HG02642 (cell line): ENCODE measurements at regions not wholly inside any gene's neighbourhood (a gene's known extent, or its start where the extent isn't known, plus 50 kb on each side); places are given as distances from the start of the nearest gene placed in this dataset.

Experiments used
- ATAC-seq: cut with Tn5 transposase; IDR thresholded peaks from one replicate; pipeline ENCODE4 v1.9.1; 2021; ENCODE audit warnings: mild to moderate bottlenecking; ENCODE audit not compliant: unreplicated experiment, poor library complexity

GRCh38 chr13:76552041-76552772 is 334.0 kb downstream of the KCTD12 start:
- no peak for ATAC-seq

DNA sequence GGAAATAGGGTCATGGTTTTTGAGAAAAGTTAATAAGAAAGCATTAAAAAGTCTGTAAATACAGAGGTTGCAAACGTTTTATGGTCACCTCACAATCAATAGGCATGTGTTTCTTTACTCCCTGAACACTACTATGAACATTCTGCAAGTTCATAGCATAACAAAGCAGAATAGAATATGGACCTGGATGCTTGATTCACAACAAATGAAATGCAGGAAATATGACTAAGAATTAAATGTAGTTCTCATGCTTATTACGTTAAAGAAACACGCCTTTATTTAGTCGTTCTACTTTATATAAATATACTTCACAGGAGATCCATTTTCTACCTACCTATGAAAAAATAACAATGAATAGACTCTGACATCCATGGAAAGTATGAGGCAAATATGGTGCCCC is 344.0 kb downstream of the KCTD12 start:
- ATAC-seq: no peak

- no peak for ATAC-seq
Measured at GRCh38 chr13:76538004-76538403, 348.2 kb downstream of the KCTD12 start.

DNA sequence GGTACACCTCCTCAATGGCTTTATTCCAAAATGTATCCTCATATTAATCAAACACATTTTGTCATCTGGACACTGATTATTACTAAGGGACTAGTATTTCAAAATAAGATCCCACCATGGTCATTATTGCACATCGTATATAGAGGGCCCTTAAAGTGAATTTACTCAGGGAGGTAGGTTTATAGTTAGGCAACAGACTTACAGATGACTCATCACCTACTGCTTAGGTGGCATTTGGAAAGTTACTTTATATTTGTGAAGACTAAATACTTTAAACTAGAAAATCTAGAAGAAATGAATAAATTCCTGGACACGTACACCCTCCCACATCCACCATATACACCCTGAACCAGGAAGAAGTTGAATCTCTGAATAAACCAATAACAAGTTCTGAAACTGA is 353.0 kb downstream of the KCTD12 start:
- no peak for ATAC-seq

GRCh38 chr13:76527041-76527440 is 359.2 kb downstream of the KCTD12 start:
- ATAC-seq: no peak

DNA sequence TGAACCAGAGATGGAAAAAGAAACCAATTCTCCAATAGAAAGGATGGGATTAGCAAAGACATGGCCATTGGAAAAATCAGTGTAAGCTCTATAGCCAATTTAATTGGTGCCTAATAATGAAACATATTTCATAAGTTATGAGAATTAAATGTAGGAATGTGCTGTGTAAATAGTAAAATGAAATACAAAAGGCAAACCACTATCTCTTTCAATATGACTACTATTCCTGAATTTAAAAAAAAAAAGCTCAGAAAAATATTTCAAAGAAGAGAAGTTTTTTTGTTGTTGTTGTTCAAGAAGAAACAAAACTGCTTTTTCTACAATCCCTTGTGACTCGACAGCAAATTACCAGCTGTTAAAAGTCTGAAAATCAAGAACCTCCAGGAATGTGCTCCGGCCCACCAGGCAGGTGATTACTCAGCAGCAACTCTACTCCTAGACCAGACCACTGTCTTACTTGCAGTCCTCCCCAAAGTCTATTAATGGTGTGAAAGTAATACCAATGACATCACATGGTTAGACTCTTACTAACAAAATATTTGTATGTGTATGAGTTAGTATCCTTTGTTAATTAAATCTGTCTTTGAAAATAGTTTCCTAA is 362.4 kb downstream of the KCTD12 start:
- peak; percentile 52 for ATAC-seq

- no peak for ATAC-seq
Measured at GRCh38 chr13:76522083-76522755, 364.0 kb downstream of the KCTD12 start.

GRCh38 chr13:76519685-76520084 is 366.5 kb downstream of the KCTD12 start:
- ATAC-seq: no peak

DNA sequence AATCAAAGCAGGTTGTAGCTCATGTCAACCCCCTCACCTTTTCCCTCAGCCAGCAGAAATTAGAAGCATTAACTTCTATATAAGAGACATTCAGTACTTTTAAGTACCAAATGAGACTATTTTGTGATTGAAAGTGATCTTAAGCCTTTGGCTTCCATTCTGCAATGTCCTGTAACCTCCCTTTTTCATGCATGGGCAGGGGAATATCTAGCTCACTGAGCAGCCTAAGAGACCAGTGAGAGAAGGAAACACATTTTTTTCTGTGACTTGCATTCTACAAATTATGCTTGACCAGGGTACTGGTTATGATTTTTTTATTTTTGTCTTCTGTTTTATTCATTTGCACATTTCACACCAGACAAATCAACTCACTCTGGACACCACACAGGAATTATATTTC is 369.6 kb downstream of the KCTD12 start:
- no peak for ATAC-seq

- no peak for ATAC-seq
Measured at GRCh38 chr13:76516013-76516412, 370.2 kb downstream of the KCTD12 start.

- ATAC-seq: no peak
Measured at GRCh38 chr13:76512721-76513145, 373.5 kb downstream of the KCTD12 start.

- no peak for ATAC-seq
Measured at GRCh38 chr13:76505437-76505836, 380.8 kb downstream of the KCTD12 start.

DNA sequence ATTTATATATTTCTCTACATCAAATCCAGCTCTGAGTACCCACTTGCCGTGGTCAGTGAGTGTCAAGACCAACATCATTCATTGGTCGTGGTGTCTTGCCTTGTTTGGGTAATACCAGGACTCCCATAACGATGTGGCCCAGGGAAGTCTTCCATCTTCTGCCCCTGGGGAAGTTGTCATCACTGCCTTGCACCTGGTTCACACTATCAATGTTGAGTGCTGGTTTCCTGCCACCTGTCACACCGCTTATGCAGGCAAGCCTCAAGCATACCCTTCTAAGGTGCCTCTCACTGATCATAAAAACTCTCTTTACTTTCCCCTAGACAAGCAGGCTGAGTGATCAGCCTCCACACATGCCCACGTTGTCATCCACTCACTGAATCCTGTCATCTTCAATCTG is 382.4 kb downstream of the KCTD12 start:
- no peak for ATAC-seq

DNA sequence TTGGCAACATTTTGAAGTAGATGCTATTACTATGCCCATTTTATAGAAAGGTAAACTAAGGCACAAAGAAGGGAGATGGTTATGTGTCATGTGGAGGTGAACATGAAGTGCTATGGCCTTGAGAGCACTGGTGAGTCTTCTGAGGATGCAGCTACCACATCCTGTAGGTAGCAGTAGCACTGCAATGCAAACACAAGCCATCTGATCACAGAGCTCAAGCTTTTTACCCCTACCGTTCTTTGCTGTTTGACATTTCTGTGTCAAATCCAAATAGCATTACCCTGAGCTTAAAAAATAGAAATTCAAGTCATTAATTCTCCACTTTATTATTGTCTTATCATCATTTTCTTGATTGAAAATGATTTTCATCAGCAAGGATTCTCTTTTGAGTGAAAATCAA is 382.9 kb downstream of the KCTD12 start:
- ATAC-seq: no peak

- no peak for ATAC-seq
Measured at GRCh38 chr13:76500894-76501293, 385.3 kb downstream of the KCTD12 start.

GRCh38 chr13:76499891-76500290 is 386.3 kb downstream of the KCTD12 start:
- ATAC-seq: no peak

- ATAC-seq: no peak
Measured at GRCh38 chr13:76489274-76489673, 396.9 kb downstream of the KCTD12 start.

DNA sequence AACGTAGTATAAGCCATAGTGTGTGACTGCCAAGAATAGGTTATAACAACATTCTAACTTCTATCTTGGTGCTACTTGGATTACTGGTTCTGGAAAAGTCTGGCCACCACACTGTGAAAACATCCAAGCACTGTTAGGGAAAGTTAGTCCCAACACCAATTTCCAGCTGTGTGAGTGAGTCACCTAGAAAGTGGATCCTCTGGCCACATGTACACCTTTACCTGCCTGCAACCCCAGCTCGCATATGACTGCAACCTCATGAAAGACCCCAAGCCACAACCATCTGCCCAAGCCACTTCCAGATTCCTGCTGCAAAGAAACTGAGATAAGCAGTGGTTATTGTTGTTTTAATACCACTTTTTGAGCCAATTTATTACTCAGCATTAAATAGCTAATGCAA is 404.5 kb downstream of the KCTD12 start:
- no peak for ATAC-seq

GRCh38 chr13:76474966-76475365 is 411.2 kb downstream of the KCTD12 start:
- ATAC-seq: no peak

DNA sequence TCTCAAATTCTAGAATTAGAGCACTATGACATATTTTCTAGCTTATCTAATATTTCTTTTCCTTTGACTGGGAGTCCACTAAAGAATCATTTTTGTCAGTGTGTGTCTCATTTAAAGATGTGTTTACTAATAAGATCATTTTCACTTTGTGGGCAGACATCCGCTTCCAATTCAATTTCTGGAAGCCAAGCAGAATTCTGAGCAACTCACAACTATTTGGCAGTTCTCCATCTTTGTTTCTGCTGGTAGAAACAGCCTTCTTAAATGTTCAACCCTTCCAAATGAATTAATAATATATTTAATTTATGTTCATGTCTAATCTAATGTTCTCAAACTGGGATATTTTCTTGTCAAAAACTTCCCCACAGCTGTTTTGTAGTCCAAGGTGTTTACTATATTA is 411.8 kb downstream of the KCTD12 start:
- ATAC-seq: no peak

GRCh38 chr13:76473552-76474134 is 412.6 kb downstream of the KCTD12 start:
- ATAC-seq: peak; percentile 100
